PC-9 (cell line): ENCODE measurements at regions not wholly inside any gene's neighbourhood (a gene's known extent, or its start where the extent isn't known, plus 50 kb on each side); places are given as distances from the start of the nearest gene placed in this dataset.

ENCODE experiments used
- BruUV-seq: library from RNA; stranded (reverse); fragments of 400-500 nt; replicated peaks from 2 replicates; lab custom pipeline; 2021; lab: Mats Ljungman, UMichigan
- CTCF ChIA-PET: fragments of 300-600 bp; sonication (Branson Sonifier 250); formaldehyde crosslinking; loops from one replicate; lab custom pipeline; 2022; ENCODE audit warnings: antibody characterized with exemption; lab: Charles Lee
- POLR2A ChIA-PET: fragments of 300-600 bp; sonication (Branson Sonifier 250); formaldehyde crosslinking; loops from one replicate; lab custom pipeline; 2022; ENCODE audit warnings: antibody characterized with exemption; ENCODE audit not compliant: unreplicated experiment; lab: Charles Lee
- DNase-seq, 2 experiments: peaks; one replicate each; pipeline versions ENCODE4 v3.0.0 to v3.0.0-alpha.2; 2015 to 2022; ENCODE audit warnings: mixed read lengths in 1 of 2
- H2AFZ ChIP-seq: fragments of 200-600 bp; sonication (generic); 2 replicates; pipeline ENCODE4 v1.8.1; 2017; ENCODE audit warnings: antibody characterized with exemption
- H3F3A ChIP-seq: fragments of 200-600 bp; sonication (generic); 2 replicates; pipeline ENCODE4 v1.8.1; 2017; ENCODE audit warnings: antibody characterized with exemption, mild to moderate bottlenecking, low read depth; ENCODE audit not compliant: insufficient read depth
- H3K27ac ChIP-seq: fragments of 200-600 bp; sonication (generic); 2 replicates; pipeline ENCODE4 v1.6.1; 2016; ENCODE audit warnings: mixed run types
- H3K27me3 ChIP-seq: fragments of 200-600 bp; sonication (generic); 2 replicates; pipeline ENCODE4 v1.6.1; 2016; ENCODE audit warnings: low read depth, mixed run types; ENCODE audit not compliant: insufficient read depth
- H3K36me3 ChIP-seq: fragments of 200-600 bp; sonication (generic); 2 replicates; pipeline ENCODE4 v1.6.1; 2016; ENCODE audit warnings: low read depth, mixed run types
- H3K4me1 ChIP-seq: fragments of 200-600 bp; sonication (generic); replicated peaks from 2 replicates; pipeline ENCODE4 v1.6.1; 2016; ENCODE audit warnings: mixed run types; ENCODE audit not compliant: insufficient read depth
- H3K4me2 ChIP-seq: fragments of 200-600 bp; sonication (generic); 2 replicates; pipeline ENCODE4 v1.6.1; 2017; ENCODE audit warnings: mixed run types
- H3K4me3 ChIP-seq: fragments of 200-600 bp; sonication (generic); 2 replicates; pipeline ENCODE4 v1.6.1; 2016; ENCODE audit warnings: mixed run types
- H3K79me2 ChIP-seq: fragments of 200-600 bp; sonication (generic); 2 replicates; pipeline ENCODE4 v1.6.1; 2017; ENCODE audit warnings: low read depth, mixed run types
- H3K9me2 ChIP-seq: fragments of 200-600 bp; sonication (generic); 2 replicates; pipeline ENCODE4 v1.8.1; 2017; ENCODE audit warnings: mild to moderate bottlenecking; ENCODE audit not compliant: insufficient read depth
- H3K9me3 ChIP-seq: fragments of 200-600 bp; sonication (generic); 2 replicates; pipeline ENCODE4 v1.8.1; 2016; ENCODE audit warnings: low read depth; ENCODE audit not compliant: insufficient read depth
- H4K20me1 ChIP-seq: fragments of 200-600 bp; sonication (generic); 2 replicates; pipeline ENCODE4 v1.8.1; 2017; ENCODE audit not compliant: insufficient read depth
- CTCF ChIP-seq: fragments of 200-600 bp; sonication (generic); conservative IDR thresholded peaks from 2 replicates; pipeline ENCODE4 v1.6.1; 2017; ENCODE audit warnings: mixed run types, antibody characterized with exemption, mild to moderate bottlenecking, moderate library complexity
- EZH2 ChIP-seq: fragments of 200-600 bp; sonication (generic); IDR thresholded peaks from 2 replicates; pipeline ENCODE4 v1.8.0; 2017; ENCODE audit warnings: antibody characterized with exemption, low read depth
- intact Hi-C: fragments of 100-400 bp; cut with micrococcal nuclease; formaldehyde crosslinking; loops from one replicate; pipeline ENCODE4 v1.10.0; 2022; ENCODE audit not compliant: unreplicated experiment

GRCh38 chr12:115798309-115798917 lies 479.1 kb downstream of the MED13L start:
- no peak overlapping the region for H3K4me2 ChIP-seq
- CTCF ChIA-PET: no interaction called here

GRCh38 chr12:115794659-115795081 lies 482.8 kb downstream of the MED13L start:
- H3K27ac ChIP-seq: no peak overlapping the region
- no peaks in the 10 kb centered on the region for H3K4me1 ChIP-seq
- intact Hi-C loops: loop anchor here (1.0 kb wide), 1 partner anchor 14 kb away; no protein-coding TSS in a partner anchor
- no peaks in the 10 kb centered on the region for H3K79me2 ChIP-seq
- ChIA-PET CTCF (no interaction called here), POLR2A (no interaction called here)
- no peaks in the 10 kb centered on the region for H3K9me3 ChIP-seq
- H2AFZ ChIP-seq: no peak overlapping the region
- no peak overlapping the region for H3K4me3 ChIP-seq
- H3K27me3 ChIP-seq: peaks cover 60% of the 10 kb centered on the region
- TF ChIP-seq EZH2: no peak
- TF ChIP-seq CTCF: no peak
- no peak for DNase-seq
- no TSS peak for BruUV-seq
- H4K20me1 ChIP-seq: no peaks in the 10 kb centered on the region; the same call in 1 of the 2 replicates
- no peaks in the 10 kb centered on the region for H3K36me3 ChIP-seq
- no peaks in the 10 kb centered on the region for H3K9me2 ChIP-seq
- H3K4me2 ChIP-seq: no peak overlapping the region
- no peaks in the 10 kb centered on the region for H3F3A ChIP-seq

More at GRCh38 chr12:115798309-115798917, 479.1 kb downstream of the MED13L start:
- Histone ChIP-seq H4K20me1 (no peaks in the 10 kb centered on the region), H3K36me3 (no peaks in the 10 kb centered on the region), H3K9me2 (no peaks in the 10 kb centered on the region), H3K4me3 (no peak overlapping the region), H3F3A (no peaks in the 10 kb centered on the region), H2AFZ (no peak overlapping the region), H3K27ac (no peak overlapping the region), H3K27me3 (peaks cover 43% of the 10 kb centered on the region), H3K9me3 (no peaks in the 10 kb centered on the region), H3K79me2 (no peaks in the 10 kb centered on the region), H3K4me1 (no peaks in the 10 kb centered on the region)
- TF ChIP-seq EZH2: no peak
- TF ChIP-seq CTCF: no peak
- no peak for DNase-seq
- BruUV-seq: no TSS peak
- POLR2A ChIA-PET: no interaction called here
- intact Hi-C loops: no loop called here

GRCh38 chr12:115791331-115791730 lies 486.2 kb downstream of the MED13L start:
- Histone ChIP-seq H3K9me2 (no peaks in the 10 kb centered on the region), H2AFZ (no peak overlapping the region), H4K20me1 (no peaks in the 10 kb centered on the region; the same call in 1 of the 2 replicates), H3K9me3 (no peaks in the 10 kb centered on the region), H3K4me2 (no peak overlapping the region), H3K27ac (no peak overlapping the region), H3F3A (no peaks in the 10 kb centered on the region), H3K27me3 (peaks cover 76% of the 10 kb centered on the region), H3K36me3 (no peaks in the 10 kb centered on the region), H3K4me3 (no peak overlapping the region), H3K4me1 (no peaks in the 10 kb centered on the region), H3K79me2 (no peaks in the 10 kb centered on the region)
- no TSS peak for BruUV-seq
- ChIA-PET POLR2A (no interaction called here), CTCF (no interaction called here)
- intact Hi-C loops: no loop called here
- TF ChIP-seq CTCF (no peak), EZH2 (no peak)
- DNase-seq: no peak
